ENCODE measurements at regions not wholly inside any gene's neighbourhood (a gene's known extent, or its start where the extent isn't known, plus 50 kb on each side); places are given as distances from the start of the nearest gene placed in this dataset.

DNA sequence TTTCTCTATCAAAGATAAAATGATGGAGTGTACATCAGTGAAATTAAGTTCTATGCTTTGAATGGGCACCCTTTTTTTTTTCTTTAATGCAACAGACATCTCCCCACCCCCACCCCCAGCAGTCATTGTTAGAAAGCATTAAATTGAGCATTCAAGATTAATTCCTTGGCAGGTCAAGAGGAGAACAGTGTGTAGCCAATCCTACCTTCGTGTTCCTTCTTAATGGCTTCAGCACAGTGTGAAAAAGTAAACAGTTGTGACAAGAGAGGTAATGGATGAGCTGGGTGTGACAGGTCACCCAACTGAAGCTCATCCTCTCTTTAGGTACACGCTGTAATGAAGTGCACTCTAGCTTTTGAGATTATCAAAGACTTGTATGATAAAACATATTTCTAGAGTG is 198.5 kb upstream of the RARB start:
- TF ChIP-seq GATA2 (IDR thresholded peaks at IDR 0.05; ENCODE audit: low read depth, low read length): no peak
- no peak for TF ChIP-seq GATA3 (IDR thresholded peaks at IDR 0.05; ENCODE audit: low read depth, low read length)
